Nephron (organoid): ENCODE measurements at regions not wholly inside any gene's neighbourhood (a gene's known extent, or its start where the extent isn't known, plus 50 kb on each side); places are given as distances from the start of the nearest gene placed in this dataset.

Source experiments
- H3K27ac Mint-ChIP-seq, 3 experiments: 2 replicates each; pipeline ENCODE4 v1.8.0; 2020; ENCODE audit warnings: mixed read lengths in 3 of 3, mild to moderate bottlenecking in 2 of 3, moderate library complexity in 1 of 3
- H3K27me3 Mint-ChIP-seq: 2 replicates; pipeline ENCODE4 v1.8.0; 2021; ENCODE audit warnings: low read depth, mild to moderate bottlenecking, moderate library complexity, mixed read lengths
- H3K36me3 Mint-ChIP-seq: 2 replicates; pipeline ENCODE4 v1.8.0; 2020; ENCODE audit warnings: low read depth, mixed read lengths
- H3K4me1 Mint-ChIP-seq: 2 replicates; pipeline ENCODE4 v1.8.0; 2020; ENCODE audit warnings: mixed read lengths
- H3K4me3 Mint-ChIP-seq, 3 experiments: 2 replicates each; pipeline ENCODE4 v1.8.0; 2020; ENCODE audit warnings: mild to moderate bottlenecking in 3 of 3, mixed read lengths in 3 of 3, moderate library complexity in 2 of 3
- H3K9me3 Mint-ChIP-seq: 2 replicates; pipeline ENCODE4 v1.8.0; 2020; ENCODE audit warnings: mixed read lengths
- TF ChIP-seq, protein P1 (sequence below), 3 experiments: fragments of 200-600 bp; sonication (generic); IDR thresholded peaks; one replicate each; pipeline ENCODE4 v1.5.0; 2021; ENCODE audit warnings: antibody characterized with exemption in 3 of 3; ENCODE audit not compliant: unreplicated experiment in 3 of 3

DNA sequence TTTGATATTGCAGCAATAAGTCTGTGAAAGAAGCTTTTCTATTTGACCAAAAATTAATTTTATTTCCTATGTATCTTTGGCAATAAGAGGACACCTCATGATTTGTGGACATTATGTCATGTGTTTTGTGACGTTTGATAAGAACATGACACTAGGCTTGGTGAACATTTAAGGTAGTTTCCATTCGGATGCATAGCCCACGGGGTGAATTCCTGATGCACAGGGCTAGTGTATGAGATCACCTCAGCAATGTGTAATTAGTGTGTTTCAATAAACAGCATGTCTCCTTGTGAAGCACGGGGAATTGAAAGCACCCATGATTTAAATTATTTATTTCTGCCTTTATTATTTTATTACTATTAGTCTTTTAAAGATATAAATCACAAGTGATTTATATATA is 146.1 kb upstream of the LINC00305 start:
- no peaks in the 10 kb centered on the region for H3K9me3 Mint-ChIP-seq
- H3K4me3 Mint-ChIP-seq, result no peak overlapping the region
- peak overlapping the region in 1 of 3 experiments; percentile 58 for H3K27ac Mint-ChIP-seq
- H3K27me3 Mint-ChIP-seq, result no peaks in the 10 kb centered on the region
- H3K4me1 Mint-ChIP-seq, result peaks cover 10% of the 10 kb centered on the region
- H3K36me3 Mint-ChIP-seq, result no peaks in the 10 kb centered on the region
- TF ChIP-seq, protein P1, sequence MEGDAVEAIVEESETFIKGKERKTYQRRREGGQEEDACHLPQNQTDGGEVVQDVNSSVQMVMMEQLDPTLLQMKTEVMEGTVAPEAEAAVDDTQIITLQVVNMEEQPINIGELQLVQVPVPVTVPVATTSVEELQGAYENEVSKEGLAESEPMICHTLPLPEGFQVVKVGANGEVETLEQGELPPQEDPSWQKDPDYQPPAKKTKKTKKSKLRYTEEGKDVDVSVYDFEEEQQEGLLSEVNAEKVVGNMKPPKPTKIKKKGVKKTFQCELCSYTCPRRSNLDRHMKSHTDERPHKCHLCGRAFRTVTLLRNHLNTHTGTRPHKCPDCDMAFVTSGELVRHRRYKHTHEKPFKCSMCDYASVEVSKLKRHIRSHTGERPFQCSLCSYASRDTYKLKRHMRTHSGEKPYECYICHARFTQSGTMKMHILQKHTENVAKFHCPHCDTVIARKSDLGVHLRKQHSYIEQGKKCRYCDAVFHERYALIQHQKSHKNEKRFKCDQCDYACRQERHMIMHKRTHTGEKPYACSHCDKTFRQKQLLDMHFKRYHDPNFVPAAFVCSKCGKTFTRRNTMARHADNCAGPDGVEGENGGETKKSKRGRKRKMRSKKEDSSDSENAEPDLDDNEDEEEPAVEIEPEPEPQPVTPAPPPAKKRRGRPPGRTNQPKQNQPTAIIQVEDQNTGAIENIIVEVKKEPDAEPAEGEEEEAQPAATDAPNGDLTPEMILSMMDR (IDR thresholded peaks at IDR 0.05; ENCODE audit: unreplicated experiment in 3 of 3), result no peak

- Mint-ChIP-seq H3K4me1 (no peaks in the 10 kb centered on the region), H3K9me3 (peaks cover 14% of the 10 kb centered on the region), H3K4me3 (no peak overlapping the region), H3K27me3 (no peaks in the 10 kb centered on the region), H3K27ac (no peak overlapping the region), H3K36me3 (no peaks in the 10 kb centered on the region)
- TF ChIP-seq, protein P1 (IDR thresholded peaks at IDR 0.05; ENCODE audit: unreplicated experiment in 3 of 3), result no peak
Measured at GRCh38 chr18:64288432-64288831, 139.5 kb upstream of the LINC00305 start.

GRCh38 chr18:64287926-64288325 is 139.0 kb upstream of the LINC00305 start:
- no peaks in the 10 kb centered on the region for H3K36me3 Mint-ChIP-seq
- no peaks in the 10 kb centered on the region for H3K27me3 Mint-ChIP-seq
- H3K27ac Mint-ChIP-seq, result no peak overlapping the region
- no peak overlapping the region for H3K4me3 Mint-ChIP-seq
- TF ChIP-seq, protein P1 (IDR thresholded peaks at IDR 0.05; ENCODE audit: unreplicated experiment in 3 of 3), result no peak
- peaks cover 14% of the 10 kb centered on the region for H3K9me3 Mint-ChIP-seq
- H3K4me1 Mint-ChIP-seq, result no peaks in the 10 kb centered on the region

DNA sequence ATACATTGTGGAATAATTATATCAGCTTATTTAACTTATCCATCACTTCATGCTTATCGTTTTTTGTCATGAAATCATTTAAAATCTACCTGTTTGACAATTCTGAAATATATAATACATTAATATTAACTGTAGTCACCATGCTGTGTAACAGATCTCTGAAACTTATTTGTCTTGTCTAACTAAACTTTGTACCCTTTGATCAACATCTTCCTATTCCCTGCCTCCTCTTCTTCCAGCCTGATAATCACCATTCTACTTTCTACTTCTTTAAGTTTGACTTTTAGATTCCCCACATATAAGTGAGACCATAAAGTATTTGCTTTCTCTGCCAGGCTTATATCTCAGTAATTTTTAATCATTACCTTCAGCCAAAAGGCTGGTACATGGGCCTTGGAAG is 134.2 kb upstream of the LINC00305 start:
- TF ChIP-seq, protein P1 (IDR thresholded peaks at IDR 0.05; ENCODE audit: unreplicated experiment in 3 of 3), result no peak
- peaks cover 19% of the 10 kb centered on the region for H3K9me3 Mint-ChIP-seq
- H3K27me3 Mint-ChIP-seq, result no peaks in the 10 kb centered on the region

DNA sequence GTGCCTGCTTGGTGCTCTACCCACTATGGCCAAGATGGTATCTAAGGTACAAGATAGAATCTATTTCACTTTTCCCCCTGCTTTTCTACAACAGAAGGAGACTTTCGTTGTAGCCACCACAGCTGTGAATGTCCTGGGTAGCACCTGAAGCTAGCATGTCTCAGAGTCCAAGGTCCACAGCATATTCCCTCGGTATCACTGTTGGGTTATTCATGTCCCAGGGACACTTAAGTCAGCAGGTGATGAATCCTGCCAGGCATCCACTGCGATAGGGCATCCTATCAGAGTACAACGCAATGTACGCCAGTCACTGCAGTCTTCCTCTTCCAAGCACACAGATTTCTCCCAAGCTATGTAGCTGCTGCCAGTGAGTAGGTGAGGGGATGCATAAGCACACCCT is 129.1 kb upstream of the LINC00305 start:
- H3K27me3 Mint-ChIP-seq, result no peaks in the 10 kb centered on the region
- H3K4me1 Mint-ChIP-seq, result peaks cover 10% of the 10 kb centered on the region
- no peaks in the 10 kb centered on the region for H3K36me3 Mint-ChIP-seq
- H3K9me3 Mint-ChIP-seq, result peaks cover 10% of the 10 kb centered on the region
- TF ChIP-seq, protein P1 (IDR thresholded peaks at IDR 0.05; ENCODE audit: unreplicated experiment in 3 of 3), result no peak
- H3K27ac Mint-ChIP-seq, result no peak overlapping the region
- no peak overlapping the region for H3K4me3 Mint-ChIP-seq

More for the DNA sequence above, 134.2 kb upstream of the LINC00305 start:
- Mint-ChIP-seq H3K4me1 (no peaks in the 10 kb centered on the region), H3K36me3 (no peaks in the 10 kb centered on the region), H3K27ac (no peak overlapping the region), H3K4me3 (no peak overlapping the region)

- peaks cover 8% of the 10 kb centered on the region for H3K9me3 Mint-ChIP-seq
- H3K27me3 Mint-ChIP-seq, result no peaks in the 10 kb centered on the region
- H3K27ac Mint-ChIP-seq, result peak overlapping the region; percentile 41 to 77 (median 66)
- peaks cover 15% of the 10 kb centered on the region for H3K4me1 Mint-ChIP-seq
- no peak overlapping the region for H3K4me3 Mint-ChIP-seq
- H3K36me3 Mint-ChIP-seq, result no peaks in the 10 kb centered on the region
- TF ChIP-seq, protein P1 (IDR thresholded peaks at IDR 0.05; ENCODE audit: unreplicated experiment in 3 of 3), result no peak
Measured at GRCh38 chr18:64276311-64277090, 127.6 kb upstream of the LINC00305 start.
